HepG2 (cell line): ENCODE measurements at regions not wholly inside any gene's neighbourhood (a gene's known extent, or its start where the extent isn't known, plus 50 kb on each side); places are given as distances from the start of the nearest gene placed in this dataset.
A peak's percentile ranks its signal among the peaks of the same experiment; 100 is the strongest.

ENCODE experiments used
- ARID5B ChIP-seq: IDR thresholded peaks from 2 replicates; pipeline ENCODE4 v1.4.0; 2020; ENCODE audit warnings: mild to moderate bottlenecking, missing genetic modification reagents
- ARNTL ChIP-seq: sonication (generic); formaldehyde crosslinking; IDR thresholded peaks from 2 replicates; pipeline ENCODE4 v1.4.0; 2020; ENCODE audit warnings: mild to moderate bottlenecking, missing genetic modification reagents
- BRD4 ChIP-seq: sonication (generic); formaldehyde crosslinking; IDR thresholded peaks from 2 replicates; pipeline ENCODE4 v1.4.0; 2020; ENCODE audit warnings: missing genetic modification reagents
- FOXO4 ChIP-seq: sonication (generic); formaldehyde crosslinking; conservative IDR thresholded peaks from 2 replicates; pipeline ENCODE4 v1.8.1; 2023; ENCODE audit warnings: missing genetic modification reagents
- FOXP1 ChIP-seq, 2 experiments: fragments of 450-650 bp in 1 of 2; IDR thresholded peaks; 2 replicates each; pipeline ENCODE4 v1.6.1; 2017 to 2018; ENCODE audit warnings: antibody characterized with exemption in 1 of 2
- TBL1XR1 ChIP-seq: fragments of 150-350 bp; IDR thresholded peaks from 2 replicates; pipeline ENCODE4 v1.6.1; 2014; ENCODE audit warnings: borderline replicate concordance, low read length; ENCODE audit not compliant: partially characterized antibody
- TFE3 ChIP-seq: IDR thresholded peaks from 2 replicates; pipeline ENCODE4 v1.6.1; 2016
- THAP11 ChIP-seq: IDR thresholded peaks from 2 replicates; pipeline ENCODE4 v1.6.1; 2016; ENCODE audit warnings: missing biosample characterization, missing genetic modification reagents
- ZBTB42 ChIP-seq: sonication (generic); formaldehyde crosslinking; IDR thresholded peaks from 2 replicates; pipeline ENCODE4 v1.5.0; 2020; ENCODE audit warnings: mild to moderate bottlenecking, missing genetic modification reagents
- ZBTB43 ChIP-seq: sonication (generic); formaldehyde crosslinking; conservative IDR thresholded peaks from 2 replicates; pipeline ENCODE4 v1.4.0; 2020; ENCODE audit warnings: missing genetic modification reagents
- ZNF12 ChIP-seq: sonication (generic); formaldehyde crosslinking; IDR thresholded peaks from 2 replicates; pipeline ENCODE4 v1.5.0; 2020; ENCODE audit warnings: missing genetic modification reagents
- ZNF362 ChIP-seq: sonication (generic); formaldehyde crosslinking; IDR thresholded peaks from 2 replicates; pipeline ENCODE4 v1.4.0; 2020; ENCODE audit warnings: missing genetic modification reagents, mild to moderate bottlenecking, borderline replicate concordance
- ZNF75D ChIP-seq: sonication (generic); formaldehyde crosslinking; IDR thresholded peaks from 2 replicates; pipeline ENCODE4 v1.8.1; 2023; ENCODE audit warnings: missing genetic modification reagents, mild to moderate bottlenecking, borderline replicate concordance

- TF ChIP-seq TBL1XR1 (peak; percentile 68), ZNF12 (peak; percentile 45; the same call in 1 of the 2 replicates), FOXO4 (CRISPR knock-in tag) (no peak), ZNF75D (no peak), FOXP1 (IDR thresholded peaks at IDR 0.05) (no peak), FOXP1 (CRISPR knock-in tag; IDR thresholded peaks at IDR 0.05) (peak; percentile 86), THAP11 (CRISPR knock-in tag) (peak; percentile 30; the same call in 1 of the 2 replicates), ARID5B (CRISPR knock-in tag) (peak; percentile 99), ARNTL (peak; percentile 86; the same call in 1 of the 2 replicates), BRD4 (CRISPR knock-in tag) (peak; percentile 37; the same call in 1 of the 2 replicates), ZNF362 (CRISPR knock-in tag) (peak; percentile 97), TFE3 (CRISPR knock-in tag) (peak; percentile 86), ZBTB42 (CRISPR knock-in tag) (peak; percentile 99), ZBTB43 (CRISPR knock-in tag) (peak; percentile 39; the same call in 1 of the 2 replicates)
Observed at GRCh38 chr10:59006511-59007306, 169.7 kb upstream of the PHYHIPL start (continued).
